SK-N-SH (cell line): ENCODE measurements at regions not wholly inside any gene's neighbourhood (a gene's known extent, or its start where the extent isn't known, plus 50 kb on each side); places are given as distances from the start of the nearest gene placed in this dataset.

Experiments used
- CTCF ChIA-PET: fragments of 300-600, 350-600 bp; formaldehyde crosslinking; extraction: SDS; loops from one replicate; lab custom pipeline; 2021; lab: Yijun Ruan, JAX
- POLR2A ChIA-PET: fragments of 350-600 bp; sonication (Branson Sonifier 250); formaldehyde crosslinking; extraction: SDS; loops from one replicate; lab custom pipeline; 2020; ENCODE audit warnings: antibody characterized with exemption, inconsistent platforms; lab: Yijun Ruan, JAX
- DNase-seq: peaks from one replicate; pipeline ENCODE4 v3.0.0; 2012
- H2AFZ ChIP-seq: fragments of 200-600 bp; sonication (generic); 2 replicates; pipeline ENCODE4 v1.8.1; 2016; ENCODE audit warnings: antibody characterized with exemption, mild to moderate bottlenecking, low read depth
- H3F3A ChIP-seq: fragments of 200-600 bp; sonication (generic); replicated peaks from 2 replicates; pipeline ENCODE3; 2016; ENCODE audit warnings: antibody characterized with exemption, mild to moderate bottlenecking; ENCODE audit not compliant: insufficient read depth
- H3K27ac ChIP-seq, 2 experiments: fragments of 200-500 bp in 1 of 2; fragments of 200-600 bp in 1 of 2; sonication (Bioruptor generic) in 1 of 2; sonication (generic), shearing (Covaris generic) in 1 of 2; 2 replicates each; pipeline versions ENCODE4 v1.5.1 to v1.6.1; 2014 to 2016; ENCODE audit warnings: low read depth in 2 of 2, inconsistent platforms in 1 of 2, low read length in 1 of 2, mild to moderate bottlenecking in 1 of 2, mixed read lengths in 1 of 2
- H3K27me3 ChIP-seq: fragments of 200-600 bp; sonication (generic), shearing (Covaris generic); 2 replicates; pipeline ENCODE4 v1.6.1; 2016; ENCODE audit warnings: mixed run types; ENCODE audit not compliant: insufficient read depth
- H3K36me3 ChIP-seq, 2 experiments: fragments of 200-500 bp in 1 of 2; fragments of 200-600 bp in 1 of 2; sonication (Bioruptor generic) in 1 of 2; sonication (generic) in 1 of 2; replicated peaks in 1 of 2; 2 replicates each; pipeline versions ENCODE3 to v1.5.1; 2014 to 2016; ENCODE audit warnings: low read length in 1 of 2, mild to moderate bottlenecking in 1 of 2; ENCODE audit not compliant: insufficient read depth in 2 of 2, control insufficient read depth in 1 of 2
- H3K4me1 ChIP-seq, 2 experiments: fragments of 200-500 bp in 1 of 2; fragments of 200-600 bp in 1 of 2; sonication (Bioruptor generic) in 1 of 2; sonication (generic), shearing (Covaris generic) in 1 of 2; 2 replicates each; pipeline versions ENCODE4 v1.5.1 to v1.6.1; 2014 to 2016; ENCODE audit warnings: low read depth in 1 of 2, low read length in 1 of 2, mixed run types in 1 of 2; ENCODE audit not compliant: insufficient read depth in 2 of 2, control insufficient read depth in 1 of 2
- H3K4me2 ChIP-seq: fragments of 200-600 bp; sonication (generic), shearing (Covaris generic); 2 replicates; pipeline ENCODE4 v1.6.1; 2017; ENCODE audit warnings: mixed run types
- H3K4me3 ChIP-seq, 2 experiments: fragments of 200-500 bp in 1 of 2; fragments of 200-600 bp in 1 of 2; sonication (Bioruptor generic) in 1 of 2; sonication (generic), shearing (Covaris generic) in 1 of 2; 2 replicates each; pipeline versions ENCODE4 v1.5.1 to v1.8.1; 2014 to 2016; ENCODE audit warnings: low read depth in 2 of 2, inconsistent platforms in 1 of 2, low read length in 1 of 2, mild to moderate bottlenecking in 1 of 2, mixed read lengths in 1 of 2, moderate library complexity in 1 of 2
- H3K79me2 ChIP-seq: fragments of 200-600 bp; sonication (generic); 2 replicates; pipeline ENCODE4 v1.8.1; 2017; ENCODE audit warnings: mild to moderate bottlenecking; ENCODE audit not compliant: insufficient read depth
- H3K9ac ChIP-seq: fragments of 200-600 bp; sonication (generic); 2 replicates; pipeline ENCODE4 v1.6.1; 2017; ENCODE audit warnings: mixed run types
- H3K9me2 ChIP-seq: fragments of 200-600 bp; sonication (generic); 2 replicates; pipeline ENCODE4 v1.6.1; 2017; ENCODE audit warnings: mixed run types
- H3K9me3 ChIP-seq: fragments of 200-600 bp; sonication (generic); 2 replicates; pipeline ENCODE4 v1.6.1; 2017; ENCODE audit warnings: mixed run types, mild to moderate bottlenecking, moderate library complexity
- H4K20me1 ChIP-seq: fragments of 200-600 bp; sonication (generic); 2 replicates; pipeline ENCODE4 v1.6.1; 2017; ENCODE audit warnings: mild to moderate bottlenecking, mixed run types; ENCODE audit not compliant: insufficient read depth
- EP300 ChIP-seq, 2 experiments: IDR thresholded peaks; 2 replicates each; pipeline versions ENCODE4 v1.4.0 to v1.6.1; 2012; ENCODE audit warnings: borderline replicate concordance in 1 of 2, low read depth in 1 of 2, low read length in 1 of 2
- FOSL2 ChIP-seq: IDR thresholded peaks from 2 replicates; pipeline ENCODE4 v1.4.0; 2012; ENCODE audit warnings: low read depth, mild to moderate bottlenecking, moderate library complexity, borderline replicate concordance
- IRF3 ChIP-seq: fragments of 150-350 bp; IDR thresholded peaks from 2 replicates; pipeline ENCODE4 v1.6.1; 2016; ENCODE audit warnings: mild to moderate bottlenecking, low read depth, low read length
- MEF2A ChIP-seq: IDR thresholded peaks from 2 replicates; pipeline ENCODE4 v1.4.0; 2012; ENCODE audit warnings: low read depth, borderline replicate concordance
- NFIC ChIP-seq: IDR thresholded peaks from 2 replicates; pipeline ENCODE4 v1.4.0; 2012; ENCODE audit warnings: borderline replicate concordance
- NRF1 ChIP-seq: IDR thresholded peaks from 2 replicates; pipeline ENCODE4 v1.6.1; 2012; ENCODE audit warnings: low read depth, mild to moderate bottlenecking, low read length
- PBX3 ChIP-seq: IDR thresholded peaks from 2 replicates; pipeline ENCODE4; 2012
- POLR2AphosphoS5 ChIP-seq: IDR thresholded peaks from 2 replicates; pipeline ENCODE4 v1.6.1; 2012; ENCODE audit warnings: low read depth, low read length
- RAD21 ChIP-seq: IDR thresholded peaks from 2 replicates; pipeline ENCODE4 v1.6.1; 2012; ENCODE audit warnings: mild to moderate bottlenecking, low read length
- RFX5 ChIP-seq: IDR thresholded peaks from 2 replicates; pipeline ENCODE4 v1.6.1; 2012; ENCODE audit warnings: mild to moderate bottlenecking, improper control_type of control experiment, low read length
- RXRA ChIP-seq: IDR thresholded peaks from 2 replicates; pipeline ENCODE4 v1.4.0; 2012; ENCODE audit warnings: low read depth, mild to moderate bottlenecking, borderline replicate concordance
- SIN3A ChIP-seq: IDR thresholded peaks from 2 replicates; pipeline ENCODE4 v1.6.1; 2012; ENCODE audit warnings: low read depth, mild to moderate bottlenecking, low read length, moderate library complexity, borderline replicate concordance
- TAF1 ChIP-seq: IDR thresholded peaks from 2 replicates; pipeline ENCODE4 v1.6.1; 2012; ENCODE audit warnings: low read depth, mild to moderate bottlenecking, low read length, moderate library complexity, borderline replicate concordance
- USF1 ChIP-seq: IDR thresholded peaks from 2 replicates; pipeline ENCODE4 v1.4.0; 2012; ENCODE audit warnings: low read depth, borderline replicate concordance
- USF2 ChIP-seq: fragments of 150-350 bp; IDR thresholded peaks from 2 replicates; pipeline ENCODE4 v1.6.1; 2017; ENCODE audit warnings: antibody characterized with exemption, low read length, low read depth, borderline replicate concordance
- WGBS: methylation state at CpG from one replicate; pipeline ENCODE4 v1.1.6; 2017; ENCODE audit warnings: low lambda C conversion rate; 5-methylcytosine and 5-hydroxymethylcytosine counted together

GRCh38 chr3:105284876-105285275 lies 81.8 kb upstream of the ALCAM start:
- Histone ChIP-seq H3K9me3 (no peaks in the 10 kb centered on the region), H3K9ac (no peak overlapping the region), H3K27ac (no peak overlapping the region), H3K9me2 (no peaks in the 10 kb centered on the region), H3K27me3 (no peaks in the 10 kb centered on the region), H2AFZ (no peak overlapping the region), H4K20me1 (no peaks in the 10 kb centered on the region), H3K4me3 (no peak overlapping the region), H3K4me1 (no peaks in the 10 kb centered on the region), H3K79me2 (no peaks in the 10 kb centered on the region), H3F3A (no peaks in the 10 kb centered on the region), H3K36me3 (no peaks in the 10 kb centered on the region), H3K4me2 (no peak overlapping the region)
- CTCF ChIA-PET = interaction anchor here (0.9 kb wide), 1 partner anchor 233 kb away, joined by 3 read pairs; no protein-coding TSS in a partner anchor
- TF ChIP-seq RXRA (no peak), MEF2A (no peak), FOSL2 (0 out of 2 replicates have a peak, but pooled peaks have one; percentile 15), POLR2AphosphoS5 (no peak), EP300 (IDR thresholded peaks at IDR 0.05; ENCODE audit: borderline replicate concordance in 1 of 2, low read depth in 1 of 2, low read length in 1 of 2) (no peak), USF1 (no peak)
- 71% methylated on average over 2 of the region's 2 CpGs for WGBS
- POLR2A ChIA-PET = no interaction called here
- no peak for DNase-seq

- H3F3A ChIP-seq = no peaks in the 10 kb centered on the region
- ChIA-PET CTCF (interaction anchor here (0.9 kb wide), 1 partner anchor 232 kb away, joined by 3 read pairs; no protein-coding TSS in a partner anchor), POLR2A (no interaction called here)
- H2AFZ ChIP-seq = no peak overlapping the region
- H3K27ac ChIP-seq = no peak overlapping the region
- H3K4me3 ChIP-seq = no peak overlapping the region
- H3K4me2 ChIP-seq = no peak overlapping the region
- WGBS = 91% methylated on average over 1 of the region's 1 CpG
- no peaks in the 10 kb centered on the region for H4K20me1 ChIP-seq
- H3K79me2 ChIP-seq = no peaks in the 10 kb centered on the region
- H3K4me1 ChIP-seq = no peaks in the 10 kb centered on the region
- H3K9me2 ChIP-seq = no peaks in the 10 kb centered on the region
- no peak for DNase-seq
- no peak overlapping the region for H3K9ac ChIP-seq
- H3K36me3 ChIP-seq = no peaks in the 10 kb centered on the region
- TF ChIP-seq NRF1 = no peak
- TF ChIP-seq USF2 = no peak
- no peak for TF ChIP-seq PBX3
- no peak for TF ChIP-seq IRF3
- no peak for TF ChIP-seq RFX5
- no peak for TF ChIP-seq NFIC
- TF ChIP-seq TAF1 = no peak
- no peak for TF ChIP-seq RAD21
- no peak for TF ChIP-seq SIN3A
- H3K27me3 ChIP-seq = no peaks in the 10 kb centered on the region
- no peaks in the 10 kb centered on the region for H3K9me3 ChIP-seq
Measured at GRCh38 chr3:105285653-105286241, 81.0 kb upstream of the ALCAM start.
